A549 (cell line): ENCODE measurements at regions not wholly inside any gene's neighbourhood (a gene's known extent, or its start where the extent isn't known, plus 50 kb on each side); places are given as distances from the start of the nearest gene placed in this dataset.

Experiments used
- ATAC-seq, 2 experiments: fragments of 200-7000 bp in 1 of 2; fragments of >200 bp in 1 of 2; cut with Nextera tagmentation in 1 of 2; cut with Tn5 transposase in 1 of 2; 3 replicates each; pipeline versions ENCODE4 v1.8.0 to v1.9.1; 2018 to 2020; ENCODE audit warnings: mild to moderate bottlenecking in 1 of 2, moderate library complexity in 1 of 2
- CTCF ChIA-PET: fragments of 300-600 bp; sonication (Branson Sonifier 250); formaldehyde crosslinking; extraction: SDS; loops from one replicate; lab custom pipeline; 2021; ENCODE audit warnings: antibody characterized with exemption, inconsistent platforms; lab: Yijun Ruan, JAX
- POLR2A ChIA-PET: fragments of 350-600 bp; formaldehyde crosslinking; extraction: SDS; loops from one replicate; lab custom pipeline; 2021; ENCODE audit warnings: antibody characterized with exemption, inconsistent platforms; lab: Yijun Ruan, JAX
- DNase-seq, 2 experiments: peaks; one replicate each; pipeline versions ENCODE4 v3.0.0 to v3.0.0-alpha.2; 2011 to 2016; ENCODE audit warnings: low read depth in 1 of 2, low spot score in 1 of 2
- FAIRE-seq: peaks from 2 replicates; lab custom pipeline; 2011; peaks lifted over from hg19 to GRCh38; lab: Jason Lieb, UNC
- H3K27ac ChIP-seq, 2 experiments: fragments of >200 bp; sonication (Bioruptor Twin); formaldehyde crosslinking; 3 replicates each; pipeline ENCODE4 v1.5.1; 2016 to 2017
- H3K4me1 ChIP-seq: fragments of >200 bp; sonication (Bioruptor Twin); formaldehyde crosslinking; 3 replicates; pipeline ENCODE4 v1.6.1; 2016
- H3K4me2 ChIP-seq: fragments of >200 bp; sonication (Bioruptor Twin); formaldehyde crosslinking; 3 replicates; pipeline ENCODE4 v1.6.1; 2016
- H3K4me3 ChIP-seq: fragments of >200 bp; sonication (Bioruptor Twin); formaldehyde crosslinking; 3 replicates; pipeline ENCODE4 v1.5.1; 2016
- H3K9me3 ChIP-seq: fragments of >200 bp; sonication (Bioruptor Twin); formaldehyde crosslinking; 3 replicates; pipeline ENCODE4 v1.6.1; 2016
- BHLHE40 ChIP-seq: IDR thresholded peaks from 2 replicates; pipeline ENCODE4 v1.6.1; 2012; ENCODE audit warnings: low read depth, low read length, inconsistent platforms
- CBX2 ChIP-seq: fragments of 200-600 bp; sonication (generic); IDR thresholded peaks from 2 replicates; pipeline ENCODE4 v1.6.1; 2016; ENCODE audit warnings: low read depth, mild to moderate bottlenecking, borderline replicate concordance
- CBX8 ChIP-seq: fragments of 200-600 bp; sonication (generic); IDR thresholded peaks from 2 replicates; pipeline ENCODE4 v1.6.1; 2016
- EHF ChIP-seq: fragments of 250-450 bp; sonication (Bioruptor Pico); IDR thresholded peaks from 2 replicates; pipeline ENCODE4 v1.5.0; 2020; ENCODE audit warnings: mild to moderate bottlenecking
- EHMT2 ChIP-seq: fragments of 200-600 bp; sonication (generic); IDR thresholded peaks from 2 replicates; pipeline ENCODE4 v1.6.1; 2016; ENCODE audit warnings: antibody characterized with exemption, low read depth, mild to moderate bottlenecking, moderate library complexity
- FOXS1 ChIP-seq: fragments of 250-450 bp; sonication (Bioruptor Pico); IDR thresholded peaks from 2 replicates; pipeline ENCODE4 v1.5.0; 2020; ENCODE audit warnings: mild to moderate bottlenecking, moderate library complexity
- GATA3 ChIP-seq: IDR thresholded peaks from 2 replicates; pipeline ENCODE4 v1.6.1; 2012; ENCODE audit warnings: borderline replicate concordance
- HEYL ChIP-seq: fragments of 250-450 bp; sonication (Bioruptor Pico); IDR thresholded peaks from 2 replicates; pipeline ENCODE4 v1.8.0; 2021; ENCODE audit warnings: mild to moderate bottlenecking, moderate library complexity
- HOXA7 ChIP-seq: fragments of 250-450 bp; sonication (Bioruptor Pico); IDR thresholded peaks from 2 replicates; pipeline ENCODE4 v1.5.0; 2020; ENCODE audit warnings: mild to moderate bottlenecking, moderate library complexity
- HOXB5 ChIP-seq: fragments of 250-450 bp; sonication (Bioruptor Pico); IDR thresholded peaks from 2 replicates; pipeline ENCODE4 v1.5.0; 2020; ENCODE audit warnings: mild to moderate bottlenecking, moderate library complexity
- JUN ChIP-seq, 2 experiments: fragments of >200 bp; sonication (Bioruptor Twin); formaldehyde crosslinking; IDR thresholded peaks; 2 replicates in 1 of 2; 3 replicates in 1 of 2; pipeline ENCODE4 v1.6.1; 2016 to 2017
- MAFK ChIP-seq: fragments of 450-650 bp; IDR thresholded peaks from 2 replicates; pipeline ENCODE4 v1.6.1; 2014; ENCODE audit not compliant: partially characterized antibody
- NPAS2 ChIP-seq: fragments of 250-450 bp; sonication (Bioruptor Pico); IDR thresholded peaks from 2 replicates; pipeline ENCODE4 v1.8.0; 2022; ENCODE audit warnings: mild to moderate bottlenecking, moderate library complexity, borderline replicate concordance
- NR3C1 ChIP-seq: fragments of >200 bp; sonication (Bioruptor Twin); formaldehyde crosslinking; IDR thresholded peaks from 3 replicates; pipeline ENCODE4 v1.6.1; 2017
- PHF8 ChIP-seq: fragments of 200-600 bp; sonication (generic); IDR thresholded peaks from 2 replicates; pipeline ENCODE4 v1.6.1; 2016; ENCODE audit warnings: low read depth, mild to moderate bottlenecking, antibody characterized with exemption, moderate library complexity, borderline replicate concordance
- RFX5 ChIP-seq: fragments of 450-650 bp; IDR thresholded peaks from 2 replicates; pipeline ENCODE4 v1.7.1; 2014; ENCODE audit warnings: antibody characterized with exemption, mild to moderate bottlenecking, moderate library complexity
- RNF2 ChIP-seq: fragments of 200-600 bp; sonication (generic); IDR thresholded peaks from 2 replicates; pipeline ENCODE4 v1.6.1; 2016; ENCODE audit warnings: low read depth, mild to moderate bottlenecking, antibody characterized with exemption, moderate library complexity, borderline replicate concordance
- SMC3 ChIP-seq: fragments of >200 bp; sonication (Bioruptor Twin); formaldehyde crosslinking; IDR thresholded peaks from 3 replicates; pipeline ENCODE4 v1.6.1; 2018; ENCODE audit warnings: inconsistent platforms
- TP53 ChIP-seq: fragments of 250-450 bp; sonication (Bioruptor Pico); IDR thresholded peaks from 2 replicates; pipeline ENCODE4 v1.5.0; 2021; ENCODE audit warnings: mild to moderate bottlenecking, moderate library complexity
- ZC3H11A ChIP-seq: fragments of 450-650 bp; IDR thresholded peaks from 2 replicates; pipeline ENCODE4 v1.6.1; 2014; ENCODE audit warnings: antibody characterized with exemption, mild to moderate bottlenecking
- ZFP36 ChIP-seq: fragments of 450-650 bp; IDR thresholded peaks from 2 replicates; pipeline ENCODE4 v1.6.1; 2014; ENCODE audit warnings: borderline replicate concordance; ENCODE audit not compliant: partially characterized antibody
- ZNF302 ChIP-seq: fragments of 250-450 bp; sonication (Bioruptor Pico); IDR thresholded peaks from 2 replicates; pipeline ENCODE4 v1.9.0; 2021; ENCODE audit warnings: inconsistent platforms, mild to moderate bottlenecking, moderate library complexity
- ZSCAN20 ChIP-seq: fragments of 250-450 bp; sonication (Bioruptor Pico); IDR thresholded peaks from 2 replicates; pipeline ENCODE4 v1.8.0; 2022; ENCODE audit warnings: mild to moderate bottlenecking, moderate library complexity
- WGBS: methylation state at CpG from one replicate; pipeline ENCODE4 v1.1.6; 2017; ENCODE audit errors: missing lambda C conversion rate; 5-methylcytosine and 5-hydroxymethylcytosine counted together
- TF ChIP-seq, protein P1 (sequence below): fragments of 250-450 bp; sonication (Bioruptor Pico); IDR thresholded peaks from 2 replicates; pipeline ENCODE4 v1.5.0; 2020; ENCODE audit warnings: low read depth, mild to moderate bottlenecking, moderate library complexity
- TF ChIP-seq, protein P2 (sequence below): fragments of >200 bp; sonication (Bioruptor Twin); formaldehyde crosslinking; IDR thresholded peaks from 3 replicates; pipeline ENCODE4 v1.5.1; 2016
- TF ChIP-seq, protein P3 (sequence below): fragments of 200-600 bp; sonication (generic); IDR thresholded peaks from 2 replicates; pipeline ENCODE4 v1.6.1; 2016; ENCODE audit warnings: antibody characterized with exemption, mild to moderate bottlenecking, moderate library complexity
- TF ChIP-seq, protein P4 (sequence below): fragments of >200 bp; sonication (Bioruptor Twin); formaldehyde crosslinking; IDR thresholded peaks from 2 replicates; pipeline ENCODE4 v1.6.1; 2016

DNA sequence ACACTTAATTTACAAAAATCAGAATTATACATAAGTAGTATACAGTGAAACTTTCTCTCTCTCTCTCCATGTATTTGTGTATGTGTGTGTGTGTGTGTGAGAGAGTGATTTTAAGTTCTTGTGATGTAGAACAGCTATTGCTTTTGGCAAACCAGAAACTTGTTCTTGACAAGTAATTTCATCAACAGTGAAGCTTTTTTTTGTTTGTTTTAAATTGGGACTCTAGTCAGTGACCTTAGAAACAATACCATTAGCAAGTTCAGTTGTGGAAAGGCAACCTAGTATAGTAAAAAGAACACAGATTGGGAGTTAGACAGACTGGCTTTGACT is 319.1 kb downstream of the PTEN start:
- no peak overlapping the region for H3K4me2 ChIP-seq
- TF ChIP-seq, protein P1, sequence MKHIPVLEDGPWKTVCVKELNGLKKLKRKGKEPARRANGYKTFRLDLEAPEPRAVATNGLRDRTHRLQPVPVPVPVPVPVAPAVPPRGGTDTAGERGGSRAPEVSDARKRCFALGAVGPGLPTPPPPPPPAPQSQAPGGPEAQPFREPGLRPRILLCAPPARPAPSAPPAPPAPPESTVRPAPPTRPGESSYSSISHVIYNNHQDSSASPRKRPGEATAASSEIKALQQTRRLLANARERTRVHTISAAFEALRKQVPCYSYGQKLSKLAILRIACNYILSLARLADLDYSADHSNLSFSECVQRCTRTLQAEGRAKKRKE (CRISPR knock-in tag) = no peak
- no peak for TF ChIP-seq HEYL (CRISPR knock-in tag)
- no peak for TF ChIP-seq FOXS1 (CRISPR knock-in tag)
- TF ChIP-seq EHF (CRISPR knock-in tag) = no peak
- no peak for TF ChIP-seq NPAS2 (CRISPR knock-in tag)
- no peak for TF ChIP-seq ZSCAN20 (CRISPR knock-in tag)
- no peak for TF ChIP-seq GATA3
- TF ChIP-seq, protein P2, sequence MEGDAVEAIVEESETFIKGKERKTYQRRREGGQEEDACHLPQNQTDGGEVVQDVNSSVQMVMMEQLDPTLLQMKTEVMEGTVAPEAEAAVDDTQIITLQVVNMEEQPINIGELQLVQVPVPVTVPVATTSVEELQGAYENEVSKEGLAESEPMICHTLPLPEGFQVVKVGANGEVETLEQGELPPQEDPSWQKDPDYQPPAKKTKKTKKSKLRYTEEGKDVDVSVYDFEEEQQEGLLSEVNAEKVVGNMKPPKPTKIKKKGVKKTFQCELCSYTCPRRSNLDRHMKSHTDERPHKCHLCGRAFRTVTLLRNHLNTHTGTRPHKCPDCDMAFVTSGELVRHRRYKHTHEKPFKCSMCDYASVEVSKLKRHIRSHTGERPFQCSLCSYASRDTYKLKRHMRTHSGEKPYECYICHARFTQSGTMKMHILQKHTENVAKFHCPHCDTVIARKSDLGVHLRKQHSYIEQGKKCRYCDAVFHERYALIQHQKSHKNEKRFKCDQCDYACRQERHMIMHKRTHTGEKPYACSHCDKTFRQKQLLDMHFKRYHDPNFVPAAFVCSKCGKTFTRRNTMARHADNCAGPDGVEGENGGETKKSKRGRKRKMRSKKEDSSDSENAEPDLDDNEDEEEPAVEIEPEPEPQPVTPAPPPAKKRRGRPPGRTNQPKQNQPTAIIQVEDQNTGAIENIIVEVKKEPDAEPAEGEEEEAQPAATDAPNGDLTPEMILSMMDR = no peak
- no peak for TF ChIP-seq HOXA7 (CRISPR knock-in tag)
- TF ChIP-seq, protein P3, sequence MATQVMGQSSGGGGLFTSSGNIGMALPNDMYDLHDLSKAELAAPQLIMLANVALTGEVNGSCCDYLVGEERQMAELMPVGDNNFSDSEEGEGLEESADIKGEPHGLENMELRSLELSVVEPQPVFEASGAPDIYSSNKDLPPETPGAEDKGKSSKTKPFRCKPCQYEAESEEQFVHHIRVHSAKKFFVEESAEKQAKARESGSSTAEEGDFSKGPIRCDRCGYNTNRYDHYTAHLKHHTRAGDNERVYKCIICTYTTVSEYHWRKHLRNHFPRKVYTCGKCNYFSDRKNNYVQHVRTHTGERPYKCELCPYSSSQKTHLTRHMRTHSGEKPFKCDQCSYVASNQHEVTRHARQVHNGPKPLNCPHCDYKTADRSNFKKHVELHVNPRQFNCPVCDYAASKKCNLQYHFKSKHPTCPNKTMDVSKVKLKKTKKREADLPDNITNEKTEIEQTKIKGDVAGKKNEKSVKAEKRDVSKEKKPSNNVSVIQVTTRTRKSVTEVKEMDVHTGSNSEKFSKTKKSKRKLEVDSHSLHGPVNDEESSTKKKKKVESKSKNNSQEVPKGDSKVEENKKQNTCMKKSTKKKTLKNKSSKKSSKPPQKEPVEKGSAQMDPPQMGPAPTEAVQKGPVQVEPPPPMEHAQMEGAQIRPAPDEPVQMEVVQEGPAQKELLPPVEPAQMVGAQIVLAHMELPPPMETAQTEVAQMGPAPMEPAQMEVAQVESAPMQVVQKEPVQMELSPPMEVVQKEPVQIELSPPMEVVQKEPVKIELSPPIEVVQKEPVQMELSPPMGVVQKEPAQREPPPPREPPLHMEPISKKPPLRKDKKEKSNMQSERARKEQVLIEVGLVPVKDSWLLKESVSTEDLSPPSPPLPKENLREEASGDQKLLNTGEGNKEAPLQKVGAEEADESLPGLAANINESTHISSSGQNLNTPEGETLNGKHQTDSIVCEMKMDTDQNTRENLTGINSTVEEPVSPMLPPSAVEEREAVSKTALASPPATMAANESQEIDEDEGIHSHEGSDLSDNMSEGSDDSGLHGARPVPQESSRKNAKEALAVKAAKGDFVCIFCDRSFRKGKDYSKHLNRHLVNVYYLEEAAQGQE = no peak
- TF ChIP-seq CBX8 = no peak
- TF ChIP-seq ZNF302 (CRISPR knock-in tag) = no peak
- no peak for TF ChIP-seq ZC3H11A
- no peak for TF ChIP-seq BHLHE40
- TF ChIP-seq SMC3 = no peak
- TF ChIP-seq EHMT2 = no peak
- TF ChIP-seq RFX5 = no peak
- TF ChIP-seq NR3C1 = no peak
- no peak for TF ChIP-seq TP53 (CRISPR knock-in tag)
- TF ChIP-seq HOXB5 (CRISPR knock-in tag) = no peak
- TF ChIP-seq, all 56 proteins: peak for 0
- POLR2A ChIA-PET = no interaction called here
- Histone ChIP-seq H3K4me3 (no peak overlapping the region), H3K4me1 (no peaks in the 10 kb centered on the region), H3K27ac (no peak overlapping the region), H3K9me3 (no peaks in the 10 kb centered on the region)
- CTCF ChIA-PET = interaction anchor here (1.4 to 1.5 kb wide), 2 partner anchors 13 to 105 kb away, joined by 3 read pairs; no protein-coding TSS in a partner anchor
- DNase-seq (no peak), ATAC-seq (no peak), FAIRE-seq (no peak)

DNA sequence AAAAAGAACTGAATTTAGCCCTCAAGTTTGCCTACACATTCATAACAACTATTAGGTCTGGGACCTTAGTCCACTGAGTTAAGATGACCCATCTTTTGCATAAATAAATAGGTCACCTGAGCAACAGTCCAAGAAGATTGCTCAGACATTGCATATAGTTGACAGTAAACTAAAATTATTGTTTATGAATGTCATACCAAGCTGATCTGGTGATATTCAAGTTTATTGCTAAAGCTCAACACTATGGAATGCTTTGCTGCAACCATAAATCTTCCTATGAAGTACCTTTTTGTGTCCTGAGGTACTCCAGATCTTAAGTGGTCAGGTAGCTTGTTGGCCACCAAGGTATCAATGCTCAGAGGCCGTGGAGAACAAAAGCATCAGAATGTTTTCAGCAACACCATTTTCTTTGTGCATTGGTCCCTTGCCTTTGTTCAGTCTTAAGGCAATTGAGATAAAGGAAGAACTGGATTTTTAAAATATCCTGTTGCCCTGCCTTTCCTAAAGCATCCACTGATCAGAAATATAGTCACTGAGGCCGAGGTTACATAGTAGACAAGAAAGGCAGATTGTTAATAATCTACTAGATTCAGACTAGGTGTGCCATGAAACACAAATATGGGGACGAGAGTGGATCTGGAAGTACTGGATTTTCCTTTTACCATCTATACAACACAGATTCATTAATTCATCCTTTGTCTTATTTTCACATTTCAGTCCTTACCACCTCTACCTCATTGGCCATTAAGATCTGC is 321.3 kb downstream of the PTEN start:
- ChIA-PET CTCF (interaction anchor here (1.4 kb wide), 1 partner anchor 11 kb away, joined by 3 read pairs; no protein-coding TSS in a partner anchor), POLR2A (no interaction called here)
- Histone ChIP-seq H3K4me2 (no peak overlapping the region), H3K27ac (no peak overlapping the region), H3K4me3 (no peak overlapping the region), H3K4me1 (no peaks in the 10 kb centered on the region), H3K9me3 (no peaks in the 10 kb centered on the region)
- 18% methylated on average over 3 of the region's 3 CpGs for WGBS
- TF ChIP-seq, protein P4, sequence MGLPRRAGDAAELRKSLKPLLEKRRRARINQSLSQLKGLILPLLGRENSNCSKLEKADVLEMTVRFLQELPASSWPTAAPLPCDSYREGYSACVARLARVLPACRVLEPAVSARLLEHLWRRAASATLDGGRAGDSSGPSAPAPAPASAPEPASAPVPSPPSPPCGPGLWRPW = no peak
- TF ChIP-seq PHF8 (no peak), TP53 (CRISPR knock-in tag) (no peak), MAFK (no peak), RNF2 (no peak), JUN (IDR thresholded peaks at IDR 0.05) (no peak), ZFP36 (no peak), CBX2 (no peak)
- TF ChIP-seq, protein P1 (CRISPR knock-in tag) = no peak
- DNase-seq = no peak
- ATAC-seq = no peak
- FAIRE-seq = no peak
